ENCODE measurements at regions not wholly inside any gene's neighbourhood (a gene's known extent, or its start where the extent isn't known, plus 50 kb on each side); places are given as distances from the start of the nearest gene placed in this dataset.

GRCh38 chr1:229940684-229941083, 126.4 kb upstream of the GALNT2 start:
- Histone ChIP-seq H3K9me3 (ENCODE audit: low read length) (no peaks in the 10 kb centered on the region), H3K9ac (ENCODE audit: low read length) (no peak overlapping the region), H2AFZ (ENCODE audit: low read length) (no peak overlapping the region), H3K36me3 (ENCODE audit: low read depth, low read length) (no peaks in the 10 kb centered on the region), H3F3A (ENCODE audit: low read length, unreplicated experiment) (no peaks in the 10 kb centered on the region), H3K27me3 (ENCODE audit: low read length) (peaks cover 71% of the 10 kb centered on the region), H3K4me2 (ENCODE audit: low read length) (no peak overlapping the region), H3K4me1 (ENCODE audit: insufficient read depth, low read length) (no peaks in the 10 kb centered on the region), H3K4me3 (ENCODE audit: low read length) (no peak overlapping the region), H3K79me2 (ENCODE audit: low read length) (no peaks in the 10 kb centered on the region), H3K9me2 (replicated peaks; ENCODE audit: low read length) (no peaks in the 10 kb centered on the region), H4K20me1 (ENCODE audit: low read length) (no peaks in the 10 kb centered on the region), H3K27ac (ENCODE audit: low read length) (no peak overlapping the region)
- ChIA-PET POLR2A (ENCODE audit: unreplicated experiment) (no interaction called here), CTCF (no interaction called here)
- peak; percentile 30 for DNase-seq
- no TSS peak for BruUV-seq (replicated peaks)
- intact Hi-C loops (cut with micrococcal nuclease): no loop called here
- no peak for ATAC-seq
- TF ChIP-seq EZH2 (IDR thresholded peaks at IDR 0.05; ENCODE audit: low read length, unreplicated experiment) (no peak), EZH2phosphoT487 (IDR thresholded peaks at IDR 0.05; ENCODE audit: borderline replicate concordance, low read length) (no peak)
- TF ChIP-seq, protein P1, sequence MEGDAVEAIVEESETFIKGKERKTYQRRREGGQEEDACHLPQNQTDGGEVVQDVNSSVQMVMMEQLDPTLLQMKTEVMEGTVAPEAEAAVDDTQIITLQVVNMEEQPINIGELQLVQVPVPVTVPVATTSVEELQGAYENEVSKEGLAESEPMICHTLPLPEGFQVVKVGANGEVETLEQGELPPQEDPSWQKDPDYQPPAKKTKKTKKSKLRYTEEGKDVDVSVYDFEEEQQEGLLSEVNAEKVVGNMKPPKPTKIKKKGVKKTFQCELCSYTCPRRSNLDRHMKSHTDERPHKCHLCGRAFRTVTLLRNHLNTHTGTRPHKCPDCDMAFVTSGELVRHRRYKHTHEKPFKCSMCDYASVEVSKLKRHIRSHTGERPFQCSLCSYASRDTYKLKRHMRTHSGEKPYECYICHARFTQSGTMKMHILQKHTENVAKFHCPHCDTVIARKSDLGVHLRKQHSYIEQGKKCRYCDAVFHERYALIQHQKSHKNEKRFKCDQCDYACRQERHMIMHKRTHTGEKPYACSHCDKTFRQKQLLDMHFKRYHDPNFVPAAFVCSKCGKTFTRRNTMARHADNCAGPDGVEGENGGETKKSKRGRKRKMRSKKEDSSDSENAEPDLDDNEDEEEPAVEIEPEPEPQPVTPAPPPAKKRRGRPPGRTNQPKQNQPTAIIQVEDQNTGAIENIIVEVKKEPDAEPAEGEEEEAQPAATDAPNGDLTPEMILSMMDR (conservative IDR thresholded peaks at IDR 0.05; ENCODE audit: low read depth, low read length): no peak

GRCh38 chr1:229941160-229941559, 125.9 kb upstream of the GALNT2 start:
- H2AFZ ChIP-seq (ENCODE audit: low read length): no peak overlapping the region
- ChIA-PET CTCF (no interaction called here), POLR2A (ENCODE audit: unreplicated experiment) (no interaction called here)

DNA sequence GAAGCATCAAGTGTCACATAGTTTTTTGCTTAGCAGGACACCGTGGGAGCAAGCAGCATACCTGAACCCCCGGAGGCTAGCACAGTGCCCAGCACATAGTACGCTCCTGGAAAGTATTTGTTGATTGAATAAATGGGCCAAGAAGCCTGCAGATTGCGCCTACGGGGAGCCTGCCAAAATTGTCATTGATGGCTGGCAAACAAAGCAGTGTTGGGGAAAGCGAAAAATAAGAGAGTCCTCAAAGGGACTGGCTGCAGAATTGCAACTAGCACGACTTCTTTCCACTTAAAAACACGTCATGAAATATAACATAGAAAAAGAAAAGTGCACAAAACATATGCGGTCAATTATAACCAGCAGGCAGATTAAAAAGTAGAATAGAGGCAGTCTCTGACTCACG, 125.2 kb upstream of the GALNT2 start:
- Histone ChIP-seq H2AFZ (ENCODE audit: low read length) (no peak overlapping the region), H3K9me2 (replicated peaks; ENCODE audit: low read length) (no peaks in the 10 kb centered on the region), H3K27ac (ENCODE audit: low read length) (no peak overlapping the region), H3F3A (ENCODE audit: low read length, unreplicated experiment) (no peaks in the 10 kb centered on the region), H4K20me1 (ENCODE audit: low read length) (no peaks in the 10 kb centered on the region), H3K9me3 (ENCODE audit: low read length) (no peaks in the 10 kb centered on the region), H3K36me3 (ENCODE audit: low read depth, low read length) (no peaks in the 10 kb centered on the region), H3K79me2 (ENCODE audit: low read length) (no peaks in the 10 kb centered on the region), H3K4me1 (ENCODE audit: insufficient read depth, low read length) (no peaks in the 10 kb centered on the region), H3K4me2 (ENCODE audit: low read length) (no peak overlapping the region), H3K4me3 (ENCODE audit: low read length) (no peak overlapping the region), H3K27me3 (ENCODE audit: low read length) (peaks cover 65% of the 10 kb centered on the region), H3K9ac (ENCODE audit: low read length) (no peak overlapping the region)
- no peak for DNase-seq
- CTCF ChIA-PET: no interaction called here
- intact Hi-C loops (cut with micrococcal nuclease): no loop called here
- TF ChIP-seq, protein P1 (conservative IDR thresholded peaks at IDR 0.05; ENCODE audit: low read depth, low read length): no peak
- no peak for TF ChIP-seq EZH2 (IDR thresholded peaks at IDR 0.05; ENCODE audit: low read length, unreplicated experiment)
- no peak for ATAC-seq
- POLR2A ChIA-PET (ENCODE audit: unreplicated experiment): no interaction called here
- BruUV-seq (replicated peaks): no TSS peak

More at GRCh38 chr1:229941160-229941559, 125.9 kb upstream of the GALNT2 start:
- no peak overlapping the region for H3K27ac ChIP-seq (ENCODE audit: low read length)
- H4K20me1 ChIP-seq (ENCODE audit: low read length): no peaks in the 10 kb centered on the region
- H3K9ac ChIP-seq (ENCODE audit: low read length): no peak overlapping the region
- H3K4me1 ChIP-seq (ENCODE audit: insufficient read depth, low read length): no peaks in the 10 kb centered on the region
- H3F3A ChIP-seq (ENCODE audit: low read length, unreplicated experiment): no peaks in the 10 kb centered on the region
- ATAC-seq (no peak), DNase-seq (no peak)
- TF ChIP-seq, protein P1 (conservative IDR thresholded peaks at IDR 0.05; ENCODE audit: low read depth, low read length): no peak
- TF ChIP-seq EZH2phosphoT487 (IDR thresholded peaks at IDR 0.05; ENCODE audit: borderline replicate concordance, low read length): no peak
- no peak for TF ChIP-seq EZH2 (IDR thresholded peaks at IDR 0.05; ENCODE audit: low read length, unreplicated experiment)
- H3K27me3 ChIP-seq (ENCODE audit: low read length): peaks cover 69% of the 10 kb centered on the region
- H3K79me2 ChIP-seq (ENCODE audit: low read length): no peaks in the 10 kb centered on the region
- H3K4me2 ChIP-seq (ENCODE audit: low read length): no peak overlapping the region
- H3K9me3 ChIP-seq (ENCODE audit: low read length): no peaks in the 10 kb centered on the region
- H3K4me3 ChIP-seq (ENCODE audit: low read length): no peak overlapping the region
- no TSS peak for BruUV-seq (replicated peaks)
- H3K9me2 ChIP-seq (replicated peaks; ENCODE audit: low read length): no peaks in the 10 kb centered on the region
- no peaks in the 10 kb centered on the region for H3K36me3 ChIP-seq (ENCODE audit: low read depth, low read length)
- intact Hi-C loops (cut with micrococcal nuclease): no loop called here
